ENCODE measurements at regions not wholly inside any gene's neighbourhood (a gene's known extent, or its start where the extent isn't known, plus 50 kb on each side); places are given as distances from the start of the nearest gene placed in this dataset.

DNA sequence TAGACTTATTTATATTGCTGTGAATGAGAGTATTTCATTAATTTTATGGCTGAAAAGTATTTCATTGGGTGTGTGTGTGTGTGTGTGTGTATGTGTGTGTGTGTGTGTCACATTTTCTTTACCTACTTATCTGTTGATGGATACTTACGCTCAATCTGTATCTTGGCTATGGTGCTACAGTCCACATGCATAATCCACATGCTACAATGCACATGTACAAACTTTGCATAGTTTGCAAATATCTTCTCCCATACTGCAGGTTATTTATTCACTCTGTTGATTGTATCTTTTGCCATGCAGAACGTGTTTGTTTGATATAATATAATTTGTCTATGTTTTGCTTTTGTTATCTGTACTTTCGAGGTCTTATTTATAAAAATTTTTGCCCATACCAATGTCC lies 167.8 kb downstream of the RAB28 start:
- no peak for DNase-seq

DNA sequence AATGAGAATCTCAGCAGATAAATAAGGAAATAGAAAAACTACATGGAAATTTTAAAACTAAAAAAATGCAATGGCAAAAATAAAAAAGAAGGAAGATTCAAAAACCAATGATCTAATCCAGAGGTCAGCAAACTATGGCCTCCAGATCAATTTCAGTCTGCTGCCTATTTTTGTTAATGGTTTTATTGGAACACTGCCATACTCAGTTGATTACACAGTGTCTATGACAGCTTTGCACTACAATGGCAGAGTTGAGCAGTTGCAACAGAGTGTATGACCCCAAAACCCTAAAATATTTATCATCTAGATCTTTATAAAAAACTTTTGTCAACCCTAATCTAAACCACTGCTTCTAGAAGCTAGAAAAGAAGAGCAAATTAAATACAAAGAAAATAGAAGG lies 170.3 kb downstream of the RAB28 start:
- no peak for DNase-seq

DNA sequence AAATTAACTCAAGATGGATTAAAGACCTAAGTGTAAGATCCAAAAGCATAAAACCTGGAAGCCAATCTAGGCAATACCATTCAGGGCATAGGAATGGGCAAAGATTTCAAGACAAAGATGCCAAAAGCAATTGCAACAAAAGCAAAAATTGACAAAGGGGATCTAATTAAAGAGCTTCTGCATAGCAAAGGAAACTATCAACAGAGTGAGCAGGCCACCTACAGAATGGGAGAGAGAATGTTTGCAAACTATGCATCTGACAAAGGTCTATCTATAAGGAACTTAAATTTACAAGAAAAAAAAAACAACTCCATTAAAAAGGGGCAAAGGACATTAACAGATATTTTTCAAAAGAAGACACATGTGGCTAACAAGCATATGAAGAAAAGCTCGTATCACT lies 171.9 kb downstream of the RAB28 start:
- no peak for DNase-seq

- no peak for DNase-seq
Measured at GRCh38 chr4:13309751-13310150, 174.4 kb downstream of the RAB28 start.

- DNase-seq: no peak
Measured at GRCh38 chr4:13306356-13306755, 177.8 kb downstream of the RAB28 start.

GRCh38 chr4:13302876-13303275 lies 181.3 kb downstream of the RAB28 start:
- no peak for DNase-seq

DNA sequence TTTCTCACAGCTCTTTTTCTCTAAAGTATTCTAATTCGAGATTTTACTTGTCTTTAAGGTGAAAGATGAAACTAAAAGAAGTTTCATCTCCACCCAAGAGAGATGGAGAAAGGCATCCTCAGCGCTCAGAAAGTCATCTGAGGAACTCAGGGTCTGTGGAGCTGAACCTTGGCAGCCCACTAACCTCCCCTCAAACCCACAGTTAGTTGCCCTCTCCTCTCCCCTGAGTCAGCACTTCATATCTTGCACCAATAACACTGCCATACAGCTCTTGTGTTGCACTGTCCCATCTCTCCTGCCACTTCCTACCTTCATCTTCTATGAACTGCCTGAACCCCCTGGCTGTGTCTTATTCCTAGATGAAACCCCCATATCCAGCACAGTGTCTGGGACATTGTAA lies 184.8 kb downstream of the RAB28 start:
- no peak for DNase-seq

- DNase-seq: no peak
Measured at GRCh38 chr4:13298655-13299054, 185.5 kb downstream of the RAB28 start.

- DNase-seq: peak; percentile 11 to 29
Measured at GRCh38 chr4:13296986-13297385, 187.2 kb downstream of the RAB28 start.

DNA sequence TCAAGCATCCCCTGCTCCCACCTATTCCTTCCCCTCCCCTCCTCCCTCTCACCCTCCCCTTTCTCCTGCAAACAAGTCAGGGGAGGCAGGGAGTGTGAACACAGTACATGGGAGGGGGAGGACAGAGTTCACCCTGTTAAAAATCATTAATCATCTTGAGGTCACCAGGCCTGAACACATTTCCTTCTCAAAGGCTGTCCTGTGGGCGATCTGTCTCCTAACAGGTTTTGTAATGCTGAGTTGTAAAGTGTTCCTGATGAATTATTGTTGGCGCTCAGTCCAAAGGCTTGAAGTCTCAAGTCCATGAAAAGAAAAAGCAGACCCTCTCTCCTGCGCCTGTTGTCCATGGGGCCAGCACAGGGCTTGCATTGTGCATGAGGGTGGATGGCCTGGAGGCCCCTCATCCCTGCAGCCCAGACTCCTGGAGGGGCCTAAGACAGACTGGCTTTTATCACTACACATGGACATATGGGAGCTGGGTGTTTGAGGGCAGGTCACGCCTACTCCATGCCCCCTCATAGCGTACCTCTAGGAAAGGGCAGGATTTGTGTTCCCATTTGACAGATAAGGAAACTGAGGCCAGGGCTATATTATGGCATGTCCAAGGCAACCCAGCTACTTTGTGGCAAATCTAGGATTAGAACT lies 189.1 kb downstream of the RAB28 start:
- no peak for DNase-seq

GRCh38 chr4:13292372-13292771 lies 191.8 kb downstream of the RAB28 start:
- DNase-seq: no peak

DNA sequence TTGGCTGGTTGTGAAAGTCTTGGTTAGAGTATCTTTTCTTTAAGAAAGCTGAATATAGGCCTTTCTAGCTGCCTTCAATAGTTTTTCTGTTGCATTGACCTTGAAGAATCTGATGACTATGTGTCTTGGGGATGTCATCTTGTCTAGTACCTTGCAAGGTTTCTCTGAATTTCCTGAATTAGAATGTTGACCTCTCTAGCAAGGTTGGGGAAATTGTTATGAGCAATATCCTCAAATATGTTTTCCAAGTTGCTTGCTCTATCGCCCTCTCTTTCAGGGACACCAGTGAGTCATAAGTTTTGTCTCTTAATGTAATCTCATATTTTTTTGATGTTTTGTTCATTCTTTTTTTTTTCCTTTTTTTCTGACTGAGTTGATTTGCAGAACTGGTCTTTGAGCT lies 194.7 kb downstream of the RAB28 start:
- DNase-seq: no peak

DNA sequence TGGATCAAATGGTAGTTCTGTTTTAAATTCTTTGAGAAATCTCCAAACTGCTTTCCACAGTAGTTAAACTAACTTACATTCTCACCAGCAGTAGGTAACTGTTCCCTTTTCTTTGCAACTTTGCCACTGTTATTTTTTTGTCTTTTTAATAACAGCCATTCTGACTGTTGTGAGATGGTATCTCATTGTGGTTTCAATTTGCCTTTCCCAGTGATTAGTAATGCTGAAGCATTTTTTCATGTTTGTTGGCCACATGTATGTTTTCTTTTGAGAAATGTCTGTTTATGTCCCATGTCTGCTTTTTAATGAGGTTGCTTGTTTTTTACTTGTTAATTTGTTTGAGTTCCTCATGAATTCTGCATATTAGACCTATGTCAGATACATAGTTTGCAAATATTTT lies 198.8 kb downstream of the RAB28 start:
- DNase-seq: no peak

DNA sequence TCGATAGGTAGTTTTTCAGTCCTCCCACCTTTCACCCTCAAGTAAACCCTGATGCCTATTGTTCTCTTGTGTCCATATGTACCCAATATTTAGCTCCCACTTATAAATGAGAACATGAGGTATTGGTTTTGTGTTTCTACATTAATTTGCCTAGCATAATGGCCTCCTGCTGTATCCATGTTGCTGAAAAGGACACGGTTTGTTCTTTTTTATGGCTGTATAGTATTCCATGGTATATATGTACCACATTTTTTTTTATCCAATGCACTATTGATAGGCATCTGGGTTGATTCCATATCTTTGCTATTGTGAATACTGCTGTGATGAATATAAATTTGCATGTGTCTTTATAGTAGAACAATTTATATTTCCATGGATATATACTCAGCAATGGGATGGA lies 199.2 kb downstream of the RAB28 start:
- DNase-seq: no peak

GRCh38 chr4:13276357-13276756 lies 207.8 kb downstream of the RAB28 start:
- DNase-seq: no peak

GRCh38 chr4:13268703-13269102 lies 215.4 kb downstream of the RAB28 start:
- DNase-seq: no peak

DNA sequence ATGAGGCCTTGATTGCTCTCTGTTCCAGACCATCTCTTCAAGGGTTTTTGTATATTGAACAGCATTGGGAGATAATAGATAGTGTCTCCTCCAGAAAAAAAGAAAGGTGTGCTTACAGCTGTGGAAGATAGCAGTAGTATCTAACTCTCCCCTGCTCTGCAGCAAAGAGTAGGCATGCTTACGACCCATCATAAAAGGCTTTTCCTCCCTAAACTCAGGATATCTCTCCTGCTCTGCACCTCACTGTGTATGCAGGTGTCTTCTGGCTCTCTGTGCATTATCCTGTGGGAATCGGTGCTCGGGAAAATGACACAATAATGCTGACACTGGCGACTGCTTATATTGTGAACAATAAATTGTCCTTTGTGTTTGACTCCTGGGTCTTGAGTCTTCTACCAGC lies 216.0 kb downstream of the RAB28 start:
- DNase-seq: no peak

- DNase-seq: no peak
Measured at GRCh38 chr4:13267091-13267490, 217.0 kb downstream of the RAB28 start.

DNA sequence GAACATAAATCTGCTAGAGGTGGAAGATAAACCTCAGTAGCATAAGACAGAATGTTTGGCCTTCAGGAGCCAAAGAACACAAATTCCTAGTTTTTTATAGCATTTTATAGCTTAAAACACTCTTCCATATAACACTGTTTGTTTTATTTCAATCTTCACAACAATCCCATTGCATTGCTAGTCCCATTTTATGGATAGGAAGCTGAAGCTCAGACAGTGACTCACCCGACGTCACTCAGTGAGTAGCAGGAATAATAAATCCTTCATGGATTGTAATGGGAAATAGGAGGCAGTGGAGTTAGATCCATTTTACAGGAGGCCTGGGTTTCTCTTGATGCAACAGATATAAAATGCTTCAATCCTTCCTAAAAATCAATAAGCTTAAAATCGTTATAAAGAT lies 217.5 kb downstream of the RAB28 start:
- no peak for DNase-seq

DNA sequence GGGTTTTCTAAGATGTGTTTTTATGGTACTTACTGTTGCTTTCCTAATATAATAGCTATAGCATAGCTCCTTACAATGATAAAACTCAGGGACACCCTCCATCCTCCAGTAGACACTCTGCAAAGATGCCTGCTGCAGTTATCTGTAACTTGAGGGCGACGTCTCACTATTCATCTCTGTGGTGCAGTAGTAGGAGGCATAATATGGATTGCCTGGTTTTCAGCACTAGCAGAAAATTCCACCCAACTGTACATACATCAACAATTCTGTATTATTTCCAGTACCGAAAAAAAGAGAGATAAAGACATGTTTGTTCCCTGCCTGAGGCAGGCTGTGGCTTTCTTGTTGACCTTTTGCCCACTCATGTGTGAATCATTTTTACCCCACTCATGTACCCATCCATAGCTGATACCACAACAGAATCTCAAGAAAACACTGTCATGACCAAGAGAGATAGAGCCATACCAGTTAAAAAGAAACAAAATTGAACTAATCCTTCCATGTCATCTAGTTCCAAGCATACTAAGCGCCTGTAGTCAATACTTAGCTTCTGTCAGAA lies 220.1 kb downstream of the RAB28 start:
- no peak for DNase-seq

- DNase-seq: no peak
Measured at GRCh38 chr4:13262816-13263215, 221.3 kb downstream of the RAB28 start.

DNA sequence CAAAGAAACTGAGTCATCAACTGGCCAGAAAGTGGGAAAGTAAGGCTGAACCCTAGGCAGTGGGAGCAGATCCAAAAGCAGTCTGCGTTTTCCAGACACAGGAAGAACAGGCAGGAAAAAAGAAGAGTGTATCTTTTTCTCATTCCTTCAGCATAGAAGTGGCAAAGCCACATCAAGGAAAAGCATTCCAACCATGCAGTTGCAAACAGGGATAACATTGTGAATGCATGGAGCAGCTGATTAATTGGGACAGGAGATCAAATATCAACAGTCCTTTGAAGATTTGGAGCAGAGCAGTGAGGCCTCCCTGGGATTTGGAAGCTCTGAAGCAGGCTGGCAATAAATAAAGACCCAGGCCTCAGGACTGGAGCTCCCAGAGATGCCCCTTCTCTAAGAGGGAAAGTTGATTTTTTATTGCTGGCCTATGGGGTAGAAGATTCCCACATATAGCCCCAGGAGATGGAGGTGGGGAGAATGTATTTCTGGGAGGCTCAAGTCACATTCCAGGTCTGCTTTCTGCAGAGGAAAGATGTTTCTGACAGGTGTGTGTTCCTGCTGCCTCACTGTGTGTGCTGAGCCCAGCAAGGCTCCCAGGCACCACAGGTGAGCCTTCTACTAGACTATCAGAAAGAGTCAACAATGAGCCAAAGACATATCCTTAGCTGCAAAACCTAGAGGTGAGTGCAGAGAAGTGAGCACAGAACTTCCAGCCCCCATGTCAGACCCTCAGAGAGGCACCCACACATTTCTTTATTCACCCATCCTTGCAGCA lies 222.5 kb downstream of the RAB28 start:
- DNase-seq: no peak

GRCh38 chr4:13260513-13260912 lies 223.6 kb downstream of the RAB28 start:
- DNase-seq: no peak

DNA sequence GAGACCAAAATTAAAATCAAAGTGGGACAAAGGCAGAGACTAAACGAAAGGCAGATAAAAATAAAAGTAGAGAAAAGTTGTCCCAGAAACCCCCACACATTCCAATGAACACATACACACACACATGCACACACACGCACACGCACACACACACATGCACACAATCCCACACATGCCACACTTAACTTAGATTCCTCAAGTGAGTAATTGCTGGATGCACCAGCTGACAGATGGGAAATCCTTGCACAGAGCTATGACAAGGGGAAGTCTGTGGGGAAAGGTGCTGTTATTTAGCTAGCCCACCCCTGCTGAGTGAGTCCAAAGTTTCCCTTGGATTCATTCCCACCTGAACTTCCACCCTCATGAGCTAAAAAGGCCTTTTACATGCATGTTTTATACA lies 233.9 kb downstream of the RAB28 start:
- no peak for DNase-seq
